ENCODE measurements at regions not wholly inside any gene's neighbourhood (a gene's known extent, or its start where the extent isn't known, plus 50 kb on each side); places are given as distances from the start of the nearest gene placed in this dataset.

DNA sequence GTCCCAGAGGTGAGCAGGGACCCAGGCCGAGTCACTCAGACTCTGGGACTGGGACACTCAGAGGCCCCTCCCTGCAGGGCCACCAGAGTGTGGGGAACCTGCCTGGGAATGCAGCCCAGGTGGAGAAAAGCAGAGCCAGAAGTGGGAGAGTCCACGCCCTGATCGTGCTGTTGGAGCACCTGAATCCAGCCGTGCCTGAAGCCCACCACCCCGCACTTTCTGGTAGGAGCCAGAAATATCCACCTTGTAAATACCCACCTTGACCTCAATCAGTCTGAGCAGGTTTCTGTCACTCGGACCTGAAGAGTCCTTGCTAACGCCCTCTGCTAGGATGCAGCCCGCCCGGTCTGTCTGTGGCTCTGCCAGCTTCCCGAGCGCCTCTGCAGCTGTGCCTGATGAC lies 86.7 kb downstream of the PDGFA start:
- H3K4me3 ChIP-seq (ENCODE audit: low read depth in 1 of 2, low read length in 2 of 2): no peak overlapping the region
- peaks cover 0 to 5% of the 10 kb centered on the region in 2 donors for H3K4me1 ChIP-seq (ENCODE audit: control insufficient read depth in 1 of 2, insufficient read depth in 2 of 2, low read length in 2 of 2)
- H3K27ac ChIP-seq (ENCODE audit: low read length): no peak overlapping the region
- H3K27me3 ChIP-seq (ENCODE audit: low read depth, low read length): no peaks in the 10 kb centered on the region
- H3K9me3 ChIP-seq (ENCODE audit: control insufficient read depth in 1 of 2, low read length in 2 of 2): no peaks in the 10 kb centered on the region
- H3K36me3 ChIP-seq (ENCODE audit: control insufficient read depth in 1 of 2, insufficient read depth in 2 of 2, low read length in 2 of 2): no peaks in the 10 kb centered on the region

- peaks cover 0 to 5% of the 10 kb centered on the region in 2 donors for H3K4me1 ChIP-seq (ENCODE audit: control insufficient read depth in 1 of 2, insufficient read depth in 2 of 2, low read length in 2 of 2)
- H3K27me3 ChIP-seq (ENCODE audit: low read depth, low read length): no peaks in the 10 kb centered on the region
- no peaks in the 10 kb centered on the region for H3K36me3 ChIP-seq (ENCODE audit: control insufficient read depth in 1 of 2, insufficient read depth in 2 of 2, low read length in 2 of 2)
- H3K27ac ChIP-seq (ENCODE audit: low read length): no peak overlapping the region
- H3K9me3 ChIP-seq (ENCODE audit: control insufficient read depth in 1 of 2, low read length in 2 of 2): no peaks in the 10 kb centered on the region
- no peak overlapping the region for H3K4me3 ChIP-seq (ENCODE audit: low read depth in 1 of 2, low read length in 2 of 2)
These were observed 86.1 kb downstream of the PDGFA start for GRCh38 chr7:433558-433957.

DNA sequence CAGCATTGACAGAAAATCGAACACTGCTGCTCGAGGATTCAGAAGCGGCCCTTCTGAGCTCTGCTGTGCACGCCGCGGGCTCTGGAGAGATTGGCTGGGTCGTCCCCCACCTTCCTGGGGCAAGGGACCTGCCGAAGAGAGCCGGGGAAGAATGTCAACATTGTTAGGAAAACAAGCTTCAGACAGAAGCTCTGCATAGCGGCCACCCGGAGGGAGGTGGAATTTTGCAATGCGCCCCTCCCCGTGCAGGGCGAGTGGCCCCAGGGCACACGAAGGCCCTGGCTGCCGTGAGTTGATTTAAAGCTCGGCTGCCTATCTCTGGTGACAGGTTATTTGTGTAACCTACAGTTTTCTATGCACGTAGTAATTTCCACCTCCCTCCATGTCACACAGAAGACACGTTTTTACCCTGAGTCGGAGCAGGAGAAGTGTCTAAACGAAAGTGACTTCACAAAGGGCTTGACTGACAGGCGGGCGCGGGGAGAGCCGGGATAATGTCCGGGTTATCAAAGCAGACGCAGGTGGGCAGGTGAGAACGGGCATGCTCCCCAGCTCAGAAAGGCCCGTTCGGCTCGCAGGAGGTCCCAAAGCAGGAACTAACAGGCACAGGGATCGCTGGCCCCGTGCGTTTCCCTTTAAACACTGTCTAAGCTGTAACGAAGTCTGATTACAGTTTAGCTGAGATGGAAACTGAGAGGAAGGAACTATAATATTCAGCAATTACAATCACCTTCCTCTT lies 84.6 kb downstream of the PDGFA start:
- Histone ChIP-seq H3K4me1 (ENCODE audit: control insufficient read depth in 1 of 2, insufficient read depth in 2 of 2, low read length in 2 of 2) (peaks cover 0 to 5% of the 10 kb centered on the region in 2 donors), H3K27ac (ENCODE audit: low read length) (no peak overlapping the region), H3K36me3 (ENCODE audit: control insufficient read depth in 1 of 2, insufficient read depth in 2 of 2, low read length in 2 of 2) (no peaks in the 10 kb centered on the region), H3K4me3 (ENCODE audit: low read depth in 1 of 2, low read length in 2 of 2) (peak overlapping the region in 1 of 2 donors; percentile 17), H3K27me3 (ENCODE audit: low read depth, low read length) (no peaks in the 10 kb centered on the region), H3K9me3 (ENCODE audit: control insufficient read depth in 1 of 2, low read length in 2 of 2) (no peaks in the 10 kb centered on the region)

GRCh38 chr7:435630-436366 lies 83.8 kb downstream of the PDGFA start:
- no peaks in the 10 kb centered on the region for H3K36me3 ChIP-seq (ENCODE audit: control insufficient read depth in 1 of 2, insufficient read depth in 2 of 2, low read length in 2 of 2)
- H3K9me3 ChIP-seq (ENCODE audit: control insufficient read depth in 1 of 2, low read length in 2 of 2): no peaks in the 10 kb centered on the region
- H3K27ac ChIP-seq (ENCODE audit: low read length): no peak overlapping the region
- H3K27me3 ChIP-seq (ENCODE audit: low read depth, low read length): no peaks in the 10 kb centered on the region
- peak overlapping the region in 1 of 2 donors; percentile 17 for H3K4me3 ChIP-seq (ENCODE audit: low read depth in 1 of 2, low read length in 2 of 2)
- peaks cover 0 to 5% of the 10 kb centered on the region in 2 donors for H3K4me1 ChIP-seq (ENCODE audit: control insufficient read depth in 1 of 2, insufficient read depth in 2 of 2, low read length in 2 of 2)

DNA sequence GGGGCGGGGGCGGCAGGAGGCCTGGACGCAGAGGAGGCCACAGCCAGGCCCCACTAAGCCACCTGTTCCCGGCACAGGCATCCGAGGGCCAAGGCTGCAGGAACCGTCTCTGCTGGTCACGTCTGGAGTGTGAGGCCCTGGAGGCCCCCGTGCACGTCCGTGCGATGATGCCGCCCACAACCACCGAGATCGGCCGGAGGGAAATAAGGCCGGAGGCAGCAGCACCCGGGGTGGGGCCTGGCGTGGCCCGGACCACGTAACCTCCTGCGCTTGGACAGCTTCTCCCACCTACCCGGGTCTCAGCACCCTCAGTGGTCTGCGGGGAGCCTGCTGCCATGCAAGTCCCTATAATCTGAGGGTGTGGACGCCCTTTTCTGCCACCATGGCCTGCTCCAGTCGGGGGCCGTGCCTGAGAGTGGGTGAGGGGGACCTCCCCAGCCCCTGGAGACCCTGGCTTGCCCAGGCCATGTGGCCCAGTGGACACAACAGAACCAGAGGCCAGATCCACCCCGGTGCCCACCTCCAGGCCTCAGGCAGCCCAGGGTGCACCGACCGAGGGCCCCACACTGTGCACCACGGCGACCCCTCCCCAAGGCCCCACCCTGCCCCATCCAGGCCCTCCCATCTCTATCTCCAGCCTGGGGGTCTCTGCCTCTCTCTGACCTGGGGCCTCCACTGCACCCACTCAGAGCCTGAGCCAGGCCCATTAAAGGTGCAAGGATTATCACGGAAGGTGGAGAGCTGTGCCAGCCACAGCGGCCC lies 83.1 kb downstream of the PDGFA start:
- Histone ChIP-seq H3K4me3 (ENCODE audit: low read depth in 1 of 2, low read length in 2 of 2) (no peak overlapping the region), H3K36me3 (ENCODE audit: control insufficient read depth in 1 of 2, insufficient read depth in 2 of 2, low read length in 2 of 2) (no peaks in the 10 kb centered on the region), H3K9me3 (ENCODE audit: control insufficient read depth in 1 of 2, low read length in 2 of 2) (no peaks in the 10 kb centered on the region), H3K4me1 (ENCODE audit: control insufficient read depth in 1 of 2, insufficient read depth in 2 of 2, low read length in 2 of 2) (peaks cover 0 to 5% of the 10 kb centered on the region in 2 donors), H3K27ac (ENCODE audit: low read length) (no peak overlapping the region), H3K27me3 (ENCODE audit: low read depth, low read length) (no peaks in the 10 kb centered on the region)

DNA sequence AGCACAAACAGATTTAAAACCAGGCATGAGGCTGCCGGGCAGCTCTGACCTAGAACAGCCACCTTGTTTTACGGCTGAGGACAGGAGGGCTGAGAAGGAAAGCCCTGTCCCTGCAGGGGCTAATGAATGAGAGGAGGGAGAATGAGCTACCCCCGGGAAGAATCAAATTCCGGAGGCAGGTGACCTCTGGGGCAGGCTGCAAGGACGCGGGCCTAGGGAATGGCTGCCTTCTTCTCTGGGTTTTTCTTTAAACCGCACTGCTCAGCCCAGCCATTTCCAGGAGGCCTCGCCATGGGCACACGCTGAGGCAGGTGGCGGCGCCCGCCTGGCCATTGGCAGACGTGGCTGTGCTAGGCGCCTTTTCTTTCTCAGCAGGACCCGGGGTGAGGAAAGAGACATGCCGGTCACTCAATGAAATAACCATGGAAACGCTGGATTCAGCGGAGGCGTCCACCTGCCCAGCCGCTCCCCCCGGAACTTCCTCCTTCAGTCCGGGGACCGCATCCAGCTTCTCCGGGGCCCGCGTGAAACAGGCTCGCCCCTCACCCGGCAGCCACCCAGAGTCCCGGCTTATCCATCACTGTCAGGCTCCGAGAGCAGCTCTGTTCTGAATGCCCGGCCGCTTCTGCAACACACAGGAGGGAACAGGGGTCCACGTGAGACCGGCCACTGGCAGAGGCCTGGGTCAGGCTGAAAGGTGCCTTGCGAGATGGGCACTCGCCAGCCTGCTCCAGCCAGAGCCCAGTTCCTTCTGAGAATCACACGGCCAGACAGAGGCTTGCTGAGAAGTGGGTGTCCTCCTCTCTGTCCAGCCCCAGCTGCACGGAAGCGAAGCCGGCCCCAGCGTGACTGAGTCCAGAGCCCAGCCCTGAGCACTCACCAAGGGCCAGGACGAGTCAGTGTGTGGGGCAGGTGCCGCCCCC lies 82.1 kb downstream of the PDGFA start:
- H3K36me3 ChIP-seq (ENCODE audit: control insufficient read depth in 1 of 2, insufficient read depth in 2 of 2, low read length in 2 of 2): no peaks in the 10 kb centered on the region
- H3K4me1 ChIP-seq (ENCODE audit: control insufficient read depth in 1 of 2, insufficient read depth in 2 of 2, low read length in 2 of 2): no peaks in the 10 kb centered on the region
- H3K4me3 ChIP-seq (ENCODE audit: low read depth in 1 of 2, low read length in 2 of 2): no peak overlapping the region
- H3K9me3 ChIP-seq (ENCODE audit: control insufficient read depth in 1 of 2, low read length in 2 of 2): no peaks in the 10 kb centered on the region
- no peaks in the 10 kb centered on the region for H3K27me3 ChIP-seq (ENCODE audit: low read depth, low read length)
- H3K27ac ChIP-seq (ENCODE audit: low read length): no peak overlapping the region

DNA sequence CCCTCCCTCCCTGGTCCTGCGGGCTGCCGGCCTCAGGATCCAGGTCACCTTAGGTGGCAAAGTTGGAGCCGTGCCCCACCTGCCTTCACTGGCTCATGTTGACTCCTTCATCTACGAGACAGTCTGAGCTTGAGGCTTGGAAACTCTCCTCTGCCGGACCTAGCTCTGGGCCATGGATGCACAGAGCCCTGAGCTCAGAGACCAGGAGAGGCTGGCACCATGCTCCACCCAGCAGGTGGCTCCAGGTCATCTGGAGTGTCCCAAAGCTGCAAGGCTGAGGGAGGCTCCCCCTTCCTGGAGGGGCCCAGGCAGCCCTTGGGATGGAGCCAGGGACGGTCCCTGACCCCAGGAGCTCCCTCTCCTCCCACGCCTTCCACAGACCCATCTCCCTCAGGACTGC lies 81.3 kb downstream of the PDGFA start:
- H3K27me3 ChIP-seq (ENCODE audit: low read depth, low read length): no peaks in the 10 kb centered on the region
- no peak overlapping the region for H3K4me3 ChIP-seq (ENCODE audit: low read depth in 1 of 2, low read length in 2 of 2)
- no peaks in the 10 kb centered on the region for H3K36me3 ChIP-seq (ENCODE audit: control insufficient read depth in 1 of 2, insufficient read depth in 2 of 2, low read length in 2 of 2)
- no peaks in the 10 kb centered on the region for H3K9me3 ChIP-seq (ENCODE audit: control insufficient read depth in 1 of 2, low read length in 2 of 2)
- no peak overlapping the region for H3K27ac ChIP-seq (ENCODE audit: low read length)
- no peaks in the 10 kb centered on the region for H3K4me1 ChIP-seq (ENCODE audit: control insufficient read depth in 1 of 2, insufficient read depth in 2 of 2, low read length in 2 of 2)

DNA sequence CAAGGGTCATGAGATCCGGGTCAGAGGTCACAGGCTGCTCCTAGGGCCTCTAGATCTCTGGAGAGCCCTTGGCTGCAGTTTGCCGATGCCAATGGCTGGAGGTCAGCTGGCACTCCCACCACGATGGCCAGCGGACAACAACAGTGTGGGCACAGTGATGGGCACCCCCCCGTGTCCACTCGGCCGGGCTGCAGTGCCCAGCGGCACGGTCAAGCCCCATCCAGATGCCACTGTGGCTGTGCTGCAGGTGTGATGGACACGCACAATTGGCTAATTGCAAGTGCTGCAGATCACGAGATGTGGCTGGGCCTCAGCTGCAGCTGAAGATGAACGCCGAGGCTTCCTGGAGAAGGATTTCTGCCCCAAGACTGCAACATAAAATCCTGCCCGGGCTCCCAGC lies 80.7 kb downstream of the PDGFA start:
- Histone ChIP-seq H3K27me3 (ENCODE audit: low read depth, low read length) (no peaks in the 10 kb centered on the region), H3K4me1 (ENCODE audit: control insufficient read depth in 1 of 2, insufficient read depth in 2 of 2, low read length in 2 of 2) (no peaks in the 10 kb centered on the region), H3K9me3 (ENCODE audit: control insufficient read depth in 1 of 2, low read length in 2 of 2) (no peaks in the 10 kb centered on the region), H3K27ac (ENCODE audit: low read length) (no peak overlapping the region), H3K36me3 (ENCODE audit: control insufficient read depth in 1 of 2, insufficient read depth in 2 of 2, low read length in 2 of 2) (no peaks in the 10 kb centered on the region), H3K4me3 (ENCODE audit: low read depth in 1 of 2, low read length in 2 of 2) (no peak overlapping the region)

DNA sequence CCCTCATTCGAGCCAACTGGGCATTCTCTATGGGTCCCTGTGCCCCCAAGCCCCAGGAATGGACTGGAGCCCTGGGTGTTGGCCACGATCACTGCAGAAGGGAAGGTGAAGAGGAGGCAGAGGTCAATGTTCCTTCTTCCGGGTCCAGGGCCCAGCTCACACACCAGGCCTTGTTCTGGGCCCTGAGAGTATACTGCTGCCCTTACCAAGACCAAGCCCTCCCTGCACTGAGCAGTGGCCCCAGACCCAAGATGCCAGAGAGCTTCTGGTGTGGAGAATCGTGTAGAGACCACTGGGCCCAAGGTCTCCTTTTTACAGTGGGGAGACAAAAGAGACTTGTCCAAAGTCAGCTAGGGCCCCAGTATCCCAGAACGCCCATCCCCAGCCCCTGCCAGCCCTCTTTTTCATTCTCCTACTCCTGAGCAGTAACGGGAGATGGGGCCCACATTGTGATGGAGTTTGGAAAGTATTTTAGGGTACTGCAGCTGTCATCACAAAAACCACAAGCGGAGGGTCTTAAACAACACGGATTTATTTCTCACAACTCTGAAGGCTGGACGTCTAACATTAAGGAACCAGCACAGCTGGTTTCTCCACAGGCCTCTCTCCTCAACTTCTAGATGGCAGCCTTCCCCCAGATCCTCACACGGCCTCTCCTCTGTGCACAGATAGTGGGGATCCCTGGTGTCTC lies 79.4 kb downstream of the PDGFA start:
- no peaks in the 10 kb centered on the region for H3K4me1 ChIP-seq (ENCODE audit: control insufficient read depth in 1 of 2, insufficient read depth in 2 of 2, low read length in 2 of 2)
- no peaks in the 10 kb centered on the region for H3K27me3 ChIP-seq (ENCODE audit: low read depth, low read length)
- H3K27ac ChIP-seq (ENCODE audit: low read length): no peak overlapping the region
- H3K4me3 ChIP-seq (ENCODE audit: low read depth in 1 of 2, low read length in 2 of 2): no peak overlapping the region
- no peaks in the 10 kb centered on the region for H3K9me3 ChIP-seq (ENCODE audit: control insufficient read depth in 1 of 2, low read length in 2 of 2)
- H3K36me3 ChIP-seq (ENCODE audit: control insufficient read depth in 1 of 2, insufficient read depth in 2 of 2, low read length in 2 of 2): no peaks in the 10 kb centered on the region

DNA sequence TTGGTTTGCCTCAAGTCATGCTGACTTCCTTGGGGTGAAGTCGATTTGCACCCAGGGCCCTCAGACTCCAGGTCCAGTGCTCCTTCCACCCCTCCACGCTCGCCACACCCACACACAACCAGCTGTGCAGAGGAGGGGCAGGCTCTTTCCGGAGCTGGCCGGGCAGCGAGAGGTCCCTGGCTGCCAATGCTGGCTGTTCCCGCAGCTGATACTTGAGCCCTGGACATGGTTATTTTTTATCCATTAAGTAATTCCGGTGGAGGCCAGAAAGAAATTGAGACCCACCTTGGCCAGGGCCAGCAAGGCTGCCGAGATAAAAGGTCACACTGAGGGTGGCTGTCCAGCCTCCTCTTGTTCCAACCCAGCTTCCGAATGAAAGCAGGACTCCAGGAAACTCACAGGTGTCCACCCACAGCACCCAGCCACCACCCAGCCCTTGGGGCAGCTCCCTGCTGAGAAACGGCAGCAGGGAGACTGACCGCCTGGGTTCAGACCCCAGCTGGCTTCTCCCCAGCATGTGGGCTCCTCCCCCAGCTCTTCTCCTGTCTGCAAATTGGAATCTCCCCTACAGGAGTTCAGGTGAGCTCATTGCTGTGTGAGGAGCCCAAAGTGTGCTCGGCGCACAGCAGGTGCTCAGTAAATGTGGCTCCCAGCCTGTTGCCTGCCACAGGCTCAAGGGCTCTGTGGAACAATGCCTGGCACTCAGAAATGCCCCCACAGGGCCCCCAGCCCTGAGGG lies 77.8 kb downstream of the PDGFA start:
- Histone ChIP-seq H3K9me3 (ENCODE audit: control insufficient read depth in 1 of 2, low read length in 2 of 2) (no peaks in the 10 kb centered on the region), H3K4me1 (ENCODE audit: control insufficient read depth in 1 of 2, insufficient read depth in 2 of 2, low read length in 2 of 2) (no peaks in the 10 kb centered on the region), H3K27me3 (ENCODE audit: low read depth, low read length) (no peaks in the 10 kb centered on the region), H3K4me3 (ENCODE audit: low read depth in 1 of 2, low read length in 2 of 2) (no peak overlapping the region), H3K27ac (ENCODE audit: low read length) (no peak overlapping the region), H3K36me3 (ENCODE audit: control insufficient read depth in 1 of 2, insufficient read depth in 2 of 2, low read length in 2 of 2) (no peaks in the 10 kb centered on the region)
